ENCODE measurements at regions not wholly inside any gene's neighbourhood (a gene's known extent, or its start where the extent isn't known, plus 50 kb on each side); places are given as distances from the start of the nearest gene placed in this dataset.

DNA sequence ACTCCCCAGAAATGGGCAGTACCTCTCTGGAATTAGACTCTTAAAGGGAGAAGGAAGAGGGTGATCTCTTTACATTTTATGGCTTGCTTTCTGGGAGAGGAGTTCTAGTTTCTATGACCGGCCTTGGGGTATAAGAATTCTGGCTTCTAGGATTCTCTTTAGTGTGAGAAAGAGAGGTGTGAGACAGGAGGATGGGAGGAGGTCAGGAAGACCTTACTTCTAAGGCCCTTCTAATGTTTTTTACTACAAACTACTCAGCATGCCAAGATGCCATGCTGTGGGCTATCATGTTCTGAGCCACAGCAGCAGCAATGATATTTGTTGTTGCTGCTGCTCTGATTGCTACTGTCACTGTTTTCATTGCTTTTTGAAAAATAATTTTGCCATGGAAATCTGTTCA, 538.3 kb downstream of the SLITRK6 start:
- TF ChIP-seq, protein P1, sequence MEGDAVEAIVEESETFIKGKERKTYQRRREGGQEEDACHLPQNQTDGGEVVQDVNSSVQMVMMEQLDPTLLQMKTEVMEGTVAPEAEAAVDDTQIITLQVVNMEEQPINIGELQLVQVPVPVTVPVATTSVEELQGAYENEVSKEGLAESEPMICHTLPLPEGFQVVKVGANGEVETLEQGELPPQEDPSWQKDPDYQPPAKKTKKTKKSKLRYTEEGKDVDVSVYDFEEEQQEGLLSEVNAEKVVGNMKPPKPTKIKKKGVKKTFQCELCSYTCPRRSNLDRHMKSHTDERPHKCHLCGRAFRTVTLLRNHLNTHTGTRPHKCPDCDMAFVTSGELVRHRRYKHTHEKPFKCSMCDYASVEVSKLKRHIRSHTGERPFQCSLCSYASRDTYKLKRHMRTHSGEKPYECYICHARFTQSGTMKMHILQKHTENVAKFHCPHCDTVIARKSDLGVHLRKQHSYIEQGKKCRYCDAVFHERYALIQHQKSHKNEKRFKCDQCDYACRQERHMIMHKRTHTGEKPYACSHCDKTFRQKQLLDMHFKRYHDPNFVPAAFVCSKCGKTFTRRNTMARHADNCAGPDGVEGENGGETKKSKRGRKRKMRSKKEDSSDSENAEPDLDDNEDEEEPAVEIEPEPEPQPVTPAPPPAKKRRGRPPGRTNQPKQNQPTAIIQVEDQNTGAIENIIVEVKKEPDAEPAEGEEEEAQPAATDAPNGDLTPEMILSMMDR (conservative IDR thresholded peaks at IDR 0.05; ENCODE audit: low read length), result no peak
- no peak for TF ChIP-seq EZH2phosphoT487 (IDR thresholded peaks at IDR 0.05; ENCODE audit: borderline replicate concordance, low read depth, low read length)
